Activated CD4-positive, alpha-beta memory T cell treated with anti-CD3 and anti-CD28 coated beads for 36 hours (primary cell): ENCODE measurements at regions not wholly inside any gene's neighbourhood (a gene's known extent, or its start where the extent isn't known, plus 50 kb on each side); places are given as distances from the start of the nearest gene placed in this dataset.

Experiments used
- CTCF ChIA-PET: fragments of 350-600 bp; sonication (Branson Sonifier 250); formaldehyde crosslinking; loops from one replicate; lab custom pipeline; 2021; ENCODE audit warnings: antibody characterized with exemption, inconsistent platforms; lab: Charles Lee
- POLR2A ChIA-PET: fragments of 350-600 bp; sonication (Branson Sonifier 250); formaldehyde crosslinking; loops from one replicate; lab custom pipeline; 2021; ENCODE audit warnings: antibody characterized with exemption; lab: Charles Lee
- DNase-seq: peaks from one replicate; pipeline ENCODE4 v3.0.0-alpha.2; 2020
- H3K27ac Mint-ChIP-seq: one replicate; pipeline ENCODE4 v1.8.0; 2021; ENCODE audit warnings: mixed read lengths
- H3K27me3 Mint-ChIP-seq: one replicate; pipeline ENCODE4 v1.8.0; 2021; ENCODE audit warnings: mixed read lengths
- H3K36me3 Mint-ChIP-seq: one replicate; pipeline ENCODE4 v1.8.0; 2021; ENCODE audit warnings: mixed read lengths
- H3K4me1 Mint-ChIP-seq: one replicate; pipeline ENCODE4 v1.8.0; 2021; ENCODE audit warnings: low read depth, mixed read lengths
- H3K4me3 Mint-ChIP-seq: one replicate; pipeline ENCODE4 v1.8.0; 2021; ENCODE audit warnings: mild to moderate bottlenecking, mixed read lengths
- H3K9me3 Mint-ChIP-seq: one replicate; pipeline ENCODE4 v1.8.0; 2021; ENCODE audit warnings: mixed read lengths
- intact Hi-C: fragments of 100-400 bp; cut with micrococcal nuclease; formaldehyde crosslinking; loops from one replicate; pipeline ENCODE4 v1.15.1; 2023

- no peak overlapping the region for H3K4me3 Mint-ChIP-seq
- POLR2A ChIA-PET: no interaction called here
- no peaks in the 10 kb centered on the region for H3K27me3 Mint-ChIP-seq
- H3K27ac Mint-ChIP-seq: no peak overlapping the region
- H3K9me3 Mint-ChIP-seq: no peaks in the 10 kb centered on the region
- H3K4me1 Mint-ChIP-seq: no peaks in the 10 kb centered on the region
- no peak for DNase-seq
- H3K36me3 Mint-ChIP-seq: no peaks in the 10 kb centered on the region
- intact Hi-C loops: loop anchor here (5.0 kb wide), 1 partner anchor 109 kb away; no protein-coding TSS in a partner anchor
- CTCF ChIA-PET: no interaction called here
Observed at GRCh38 chr11:121766166-121766565, 313.4 kb upstream of the SORL1-AS1 start.

GRCh38 chr11:121763526-121763925 is 310.8 kb upstream of the SORL1-AS1 start:
- Mint-ChIP-seq H3K9me3 (no peaks in the 10 kb centered on the region), H3K4me1 (no peaks in the 10 kb centered on the region), H3K36me3 (no peaks in the 10 kb centered on the region), H3K27me3 (no peaks in the 10 kb centered on the region), H3K4me3 (no peak overlapping the region), H3K27ac (no peak overlapping the region)
- DNase-seq: no peak
- POLR2A ChIA-PET: no interaction called here
- CTCF ChIA-PET: no interaction called here
- intact Hi-C loops: no loop called here

- POLR2A ChIA-PET: no interaction called here
- CTCF ChIA-PET: no interaction called here
- Mint-ChIP-seq H3K4me1 (no peaks in the 10 kb centered on the region), H3K9me3 (no peaks in the 10 kb centered on the region), H3K36me3 (no peaks in the 10 kb centered on the region), H3K27me3 (no peaks in the 10 kb centered on the region), H3K4me3 (no peak overlapping the region), H3K27ac (no peak overlapping the region)
- DNase-seq: no peak
- intact Hi-C loops: no loop called here
Observed at GRCh38 chr11:121762820-121763219, 310.1 kb upstream of the SORL1-AS1 start.

- H3K4me1 Mint-ChIP-seq: no peaks in the 10 kb centered on the region
- no peaks in the 10 kb centered on the region for H3K36me3 Mint-ChIP-seq
- no peaks in the 10 kb centered on the region for H3K9me3 Mint-ChIP-seq
- intact Hi-C loops: no loop called here
- H3K27me3 Mint-ChIP-seq: no peaks in the 10 kb centered on the region
- ChIA-PET CTCF (no interaction called here), POLR2A (no interaction called here)
- no peak overlapping the region for H3K27ac Mint-ChIP-seq
- DNase-seq: no peak
- H3K4me3 Mint-ChIP-seq: no peak overlapping the region
Observed at GRCh38 chr11:121761186-121761585, 308.4 kb upstream of the SORL1-AS1 start.

- ChIA-PET POLR2A (no interaction called here), CTCF (interaction anchor here (0.6 kb wide), 1 partner anchor 419 kb away, joined by 4 read pairs; no protein-coding TSS in a partner anchor)
- intact Hi-C loops: no loop called here
- Mint-ChIP-seq H3K27ac (no peak overlapping the region), H3K27me3 (no peaks in the 10 kb centered on the region), H3K36me3 (no peaks in the 10 kb centered on the region), H3K9me3 (no peaks in the 10 kb centered on the region), H3K4me3 (no peak overlapping the region), H3K4me1 (no peaks in the 10 kb centered on the region)
- DNase-seq: no peak
Observed at GRCh38 chr11:121757480-121758125, 304.8 kb upstream of the SORL1-AS1 start.

- no peak overlapping the region for H3K27ac Mint-ChIP-seq
Observed at GRCh38 chr11:121755906-121756305, 303.1 kb upstream of the SORL1-AS1 start.

GRCh38 chr11:121755191-121755590 is 302.4 kb upstream of the SORL1-AS1 start:
- ChIA-PET CTCF (no interaction called here), POLR2A (no interaction called here)
- Mint-ChIP-seq H3K36me3 (no peaks in the 10 kb centered on the region), H3K9me3 (no peaks in the 10 kb centered on the region), H3K4me1 (no peaks in the 10 kb centered on the region), H3K27me3 (no peaks in the 10 kb centered on the region), H3K4me3 (no peak overlapping the region), H3K27ac (no peak overlapping the region)
- intact Hi-C loops: no loop called here
- DNase-seq: no peak

More at GRCh38 chr11:121755906-121756305, 303.1 kb upstream of the SORL1-AS1 start:
- H3K4me3 Mint-ChIP-seq: no peak overlapping the region
- ChIA-PET POLR2A (no interaction called here), CTCF (no interaction called here)
- no peaks in the 10 kb centered on the region for H3K9me3 Mint-ChIP-seq
- no peaks in the 10 kb centered on the region for H3K4me1 Mint-ChIP-seq
- no peaks in the 10 kb centered on the region for H3K36me3 Mint-ChIP-seq
- intact Hi-C loops: no loop called here
- no peak for DNase-seq
- no peaks in the 10 kb centered on the region for H3K27me3 Mint-ChIP-seq

- H3K4me3 Mint-ChIP-seq: no peak overlapping the region
- no peak overlapping the region for H3K27ac Mint-ChIP-seq
- no peaks in the 10 kb centered on the region for H3K27me3 Mint-ChIP-seq
- no peaks in the 10 kb centered on the region for H3K4me1 Mint-ChIP-seq
- POLR2A ChIA-PET: no interaction called here
- CTCF ChIA-PET: no interaction called here
- no peaks in the 10 kb centered on the region for H3K36me3 Mint-ChIP-seq
- no peak for DNase-seq
- intact Hi-C loops: no loop called here
- no peaks in the 10 kb centered on the region for H3K9me3 Mint-ChIP-seq
Observed at GRCh38 chr11:121754598-121754997, 301.8 kb upstream of the SORL1-AS1 start.

- Mint-ChIP-seq H3K4me1 (no peaks in the 10 kb centered on the region), H3K36me3 (no peaks in the 10 kb centered on the region), H3K4me3 (no peak overlapping the region), H3K27me3 (no peaks in the 10 kb centered on the region), H3K9me3 (no peaks in the 10 kb centered on the region), H3K27ac (no peak overlapping the region)
- no peak for DNase-seq
- CTCF ChIA-PET: no interaction called here
- POLR2A ChIA-PET: no interaction called here
- intact Hi-C loops: no loop called here
Observed at GRCh38 chr11:121749691-121750090, 296.9 kb upstream of the SORL1-AS1 start.

- Mint-ChIP-seq H3K27ac (no peak overlapping the region), H3K4me3 (no peak overlapping the region), H3K9me3 (peaks cover 8% of the 10 kb centered on the region), H3K36me3 (no peaks in the 10 kb centered on the region), H3K4me1 (no peaks in the 10 kb centered on the region), H3K27me3 (no peaks in the 10 kb centered on the region)
- DNase-seq: no peak
- ChIA-PET POLR2A (no interaction called here), CTCF (no interaction called here)
- intact Hi-C loops: no loop called here
Observed at GRCh38 chr11:121748068-121748467, 295.3 kb upstream of the SORL1-AS1 start.

GRCh38 chr11:121743285-121743684 is 290.5 kb upstream of the SORL1-AS1 start:
- Mint-ChIP-seq H3K27me3 (peaks cover 3% of the 10 kb centered on the region), H3K4me3 (no peak overlapping the region), H3K27ac (no peak overlapping the region), H3K36me3 (no peaks in the 10 kb centered on the region), H3K4me1 (no peaks in the 10 kb centered on the region), H3K9me3 (peaks cover 8% of the 10 kb centered on the region)
- DNase-seq: no peak
- intact Hi-C loops: no loop called here
- CTCF ChIA-PET: no interaction called here
- POLR2A ChIA-PET: no interaction called here

GRCh38 chr11:121741761-121742361 is 289.1 kb upstream of the SORL1-AS1 start:
- no peak for DNase-seq
- no peak overlapping the region for H3K27ac Mint-ChIP-seq
- POLR2A ChIA-PET: no interaction called here
- H3K27me3 Mint-ChIP-seq: peaks cover 3% of the 10 kb centered on the region
- intact Hi-C loops: no loop called here
- H3K9me3 Mint-ChIP-seq: peaks cover 8% of the 10 kb centered on the region
- no peak overlapping the region for H3K4me3 Mint-ChIP-seq
- peaks cover 2% of the 10 kb centered on the region for H3K36me3 Mint-ChIP-seq
- H3K4me1 Mint-ChIP-seq: no peaks in the 10 kb centered on the region
- CTCF ChIA-PET: no interaction called here

GRCh38 chr11:121741351-121741760 is 288.6 kb upstream of the SORL1-AS1 start:
- ChIA-PET CTCF (no interaction called here), POLR2A (no interaction called here)
- Mint-ChIP-seq H3K9me3 (peaks cover 8% of the 10 kb centered on the region), H3K36me3 (peaks cover 2% of the 10 kb centered on the region), H3K27ac (no peak overlapping the region), H3K4me1 (no peaks in the 10 kb centered on the region), H3K27me3 (peaks cover 3% of the 10 kb centered on the region), H3K4me3 (no peak overlapping the region)
- no peak for DNase-seq
- intact Hi-C loops: no loop called here
